Cardiac septum (tissue), 1 donor: ENCODE measurements at regions not wholly inside any gene's neighbourhood (a gene's known extent, or its start where the extent isn't known, plus 50 kb on each side); places are given as distances from the start of the nearest gene placed in this dataset.
A peak's percentile ranks its signal among the peaks of the same experiment; 100 is the strongest.

Experiments
- DNase-seq: peaks from one replicate; pipeline ENCODE4 v3.0.0-alpha.2; 2020; ENCODE audit warnings: low spot score
- intact Hi-C: fragments of 100-400 bp; cut with DNase I; formaldehyde crosslinking; loops from one replicate; pipeline ENCODE4 v1.14.0; 2022
- donor health status: DM: no; HTN: no; CAD: no.

DNA sequence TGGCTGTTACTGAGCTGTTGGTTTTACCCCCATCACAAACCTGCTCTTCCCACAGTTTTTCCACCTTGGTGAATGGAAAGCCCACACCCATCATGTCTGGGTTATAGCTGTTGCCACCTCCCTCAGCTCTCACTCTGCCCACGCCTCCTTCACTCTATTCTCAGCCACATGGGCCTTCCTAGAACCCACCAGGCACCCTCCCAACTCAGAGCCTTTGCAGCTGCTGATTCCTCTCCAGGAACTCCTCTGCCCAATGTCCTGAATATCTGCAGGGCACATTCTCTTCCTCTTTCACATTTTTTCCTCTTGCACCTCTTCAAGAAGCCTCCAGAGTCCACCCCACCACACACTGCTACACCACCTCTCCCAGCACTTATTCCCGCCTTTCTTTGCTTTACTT lies 177.4 kb downstream of the TBXT start:
- DNase-seq: no peak
- intact Hi-C loops: no loop called here

DNA sequence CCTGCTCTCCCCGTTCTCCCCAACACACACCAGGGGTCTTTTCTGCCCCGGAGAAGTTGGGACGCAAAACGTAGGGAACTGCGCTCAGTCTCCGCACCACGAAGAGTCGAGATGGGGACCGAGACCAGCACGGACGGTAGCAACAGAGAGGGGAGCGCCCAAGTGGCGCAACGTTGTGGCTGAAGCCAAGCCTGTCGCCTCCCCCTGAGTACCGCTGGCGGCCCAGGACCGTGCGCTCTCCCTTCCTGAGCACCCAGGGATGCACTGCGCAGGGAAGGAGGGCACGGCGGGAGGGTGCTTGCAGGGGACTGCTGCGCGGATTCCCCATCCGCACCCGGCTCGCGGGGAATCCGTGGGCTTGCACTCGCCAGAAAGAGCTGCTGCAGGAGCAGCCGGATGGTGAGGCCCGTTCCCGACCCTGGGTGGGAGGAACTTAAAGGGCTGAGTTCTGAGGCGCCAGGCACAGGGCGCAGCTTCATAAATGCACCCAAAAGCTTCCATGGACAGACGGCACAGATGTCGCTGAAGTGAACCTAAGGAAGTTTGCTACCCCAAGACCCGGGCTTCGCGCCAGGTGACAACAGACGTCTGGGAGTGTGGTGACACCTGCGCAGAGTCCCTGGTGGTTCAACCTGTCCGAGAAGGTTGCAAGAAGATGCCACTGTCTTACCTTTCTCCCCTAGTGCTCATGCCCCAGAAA lies 178.7 kb downstream of the TBXT start:
- intact Hi-C loops: loop anchor here (1.0 to 10.0 kb wide), 2 partner anchors 16 to 106 kb away; no protein-coding TSS in a partner anchor
- DNase-seq: no peak

DNA sequence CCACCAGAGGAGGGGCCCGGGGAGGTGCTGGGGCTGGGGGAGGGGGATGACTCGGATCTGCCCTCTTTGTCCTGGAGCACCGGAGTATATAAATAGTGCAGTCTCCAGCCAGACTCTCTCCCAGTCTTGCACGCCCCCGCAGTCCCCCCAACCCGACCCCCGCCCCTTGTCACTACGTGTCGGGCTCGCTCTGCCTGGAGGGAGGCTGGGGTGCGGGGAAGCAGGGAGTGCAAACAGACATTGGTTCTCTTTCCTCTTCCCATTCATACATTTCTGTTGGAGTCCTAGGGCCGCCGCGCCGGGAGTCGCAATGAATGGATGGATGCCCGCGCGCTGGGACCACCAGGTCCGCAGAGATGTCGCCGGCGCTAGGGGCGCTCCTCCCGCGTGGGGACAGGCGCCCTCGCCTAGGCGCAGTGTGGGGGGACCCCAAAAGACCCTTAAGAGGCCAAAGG lies 179.3 kb downstream of the TBXT start:
- intact Hi-C loops: loop anchor here (1.0 to 10.0 kb wide), 2 partner anchors 17 to 106 kb away; no protein-coding TSS in a partner anchor
- no peak for DNase-seq

DNA sequence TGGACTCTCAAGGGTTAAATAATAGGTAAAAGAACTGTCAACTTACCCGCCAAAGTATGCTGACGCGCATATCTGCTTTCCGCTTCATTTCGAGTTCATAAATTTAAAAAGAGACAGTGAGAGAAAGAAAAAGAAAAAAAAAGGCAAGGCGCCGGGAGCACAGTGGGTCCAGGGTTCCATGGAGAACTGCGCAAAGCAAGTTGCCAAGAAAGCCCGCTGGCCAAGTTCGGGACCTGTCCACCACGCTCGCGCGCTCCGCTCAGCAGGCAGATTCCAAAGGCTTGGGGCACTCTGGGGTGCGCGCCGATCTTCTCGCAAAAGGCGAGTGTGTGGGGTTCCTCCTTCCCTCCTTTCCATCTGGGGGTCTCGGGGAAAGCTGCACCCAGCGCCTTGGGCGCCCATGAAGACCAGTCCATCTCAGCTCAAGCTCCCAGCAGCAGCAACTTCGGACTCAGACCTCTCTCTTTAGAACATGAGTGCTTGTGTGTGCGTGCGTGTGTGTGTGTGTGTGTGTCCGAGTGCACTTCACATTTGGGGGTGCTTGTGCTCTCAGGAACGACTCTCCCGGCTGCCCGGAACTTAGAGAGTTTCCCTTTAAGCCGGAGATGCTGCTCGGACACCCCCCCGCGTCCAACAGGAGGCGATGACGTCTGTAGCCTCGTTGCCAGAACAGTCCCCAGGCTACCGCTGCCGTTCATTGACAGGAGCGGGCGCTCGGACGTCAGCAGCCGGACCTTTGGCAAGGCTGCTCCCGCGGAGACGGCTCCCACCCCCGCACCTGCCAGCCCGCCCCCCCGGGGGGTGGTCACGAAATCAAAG lies 180.0 kb downstream of the TBXT start:
- peak; percentile 88 for DNase-seq
- intact Hi-C loops: loop anchor here (1.0 to 10.0 kb wide), 2 partner anchors 18 to 107 kb away; no protein-coding TSS in a partner anchor

DNA sequence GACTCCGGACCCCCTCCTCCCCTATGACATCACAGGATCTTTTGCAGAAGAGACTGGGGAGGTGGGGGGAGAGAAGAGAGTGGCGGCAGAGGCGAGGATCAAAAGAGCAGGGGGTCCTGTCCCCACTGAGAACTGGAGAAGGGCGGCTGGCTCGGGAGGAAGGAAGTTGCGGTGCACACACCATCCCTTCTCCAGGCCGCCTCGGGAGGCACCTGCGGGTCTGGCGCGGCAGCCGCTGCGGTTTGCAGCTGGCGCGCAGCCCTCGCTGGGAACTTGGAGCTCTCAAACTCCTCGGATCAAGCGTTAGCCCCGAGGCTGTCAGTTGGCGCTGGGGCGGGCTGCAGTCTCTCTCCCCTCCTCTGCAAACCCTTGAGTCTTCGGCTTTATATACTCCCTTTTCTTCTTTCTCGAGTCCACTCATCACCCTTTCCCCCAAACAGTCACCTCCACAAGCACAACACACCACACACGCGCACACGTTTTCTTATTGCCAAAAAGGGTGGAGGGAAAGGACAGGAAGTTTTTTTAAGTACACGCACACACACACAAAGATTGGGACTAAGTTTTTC lies 180.7 kb downstream of the TBXT start:
- intact Hi-C loops: loop anchor here (10.0 kb wide), 1 partner anchor 108 kb away; no protein-coding TSS in a partner anchor
- no peak for DNase-seq

DNA sequence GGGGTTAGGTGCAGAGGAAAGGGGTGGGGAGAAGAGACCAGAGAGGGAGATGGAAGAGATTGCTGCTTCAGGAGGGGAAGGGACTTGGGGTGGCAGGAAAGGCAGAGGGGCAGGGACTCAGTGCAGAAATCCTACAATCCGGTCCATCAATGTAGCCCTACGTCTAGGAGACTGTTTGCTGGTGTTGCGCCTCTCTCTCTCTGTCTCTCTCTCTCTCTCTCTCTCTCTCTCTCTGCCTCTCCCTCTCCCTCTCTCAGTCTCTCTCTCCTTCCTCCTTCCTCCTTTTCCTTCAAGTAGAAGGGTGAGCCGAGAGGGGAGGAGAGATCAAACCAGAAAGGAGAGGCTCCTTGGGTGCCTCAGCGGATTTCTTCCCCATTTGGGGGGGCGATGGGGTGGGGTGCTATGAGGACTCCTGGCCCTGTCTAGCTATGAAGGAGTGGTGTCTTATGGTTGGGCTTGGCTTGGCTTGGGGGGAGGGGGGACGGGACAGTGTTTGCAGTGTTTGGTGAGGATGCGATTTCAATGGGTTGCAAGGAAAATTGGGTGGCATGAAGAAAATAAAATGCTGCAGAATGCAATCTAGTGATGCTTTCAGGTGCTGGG lies 181.2 kb downstream of the TBXT start:
- intact Hi-C loops: loop anchor here (10.0 kb wide), 1 partner anchor 108 kb away; no protein-coding TSS in a partner anchor
- DNase-seq: no peak

DNA sequence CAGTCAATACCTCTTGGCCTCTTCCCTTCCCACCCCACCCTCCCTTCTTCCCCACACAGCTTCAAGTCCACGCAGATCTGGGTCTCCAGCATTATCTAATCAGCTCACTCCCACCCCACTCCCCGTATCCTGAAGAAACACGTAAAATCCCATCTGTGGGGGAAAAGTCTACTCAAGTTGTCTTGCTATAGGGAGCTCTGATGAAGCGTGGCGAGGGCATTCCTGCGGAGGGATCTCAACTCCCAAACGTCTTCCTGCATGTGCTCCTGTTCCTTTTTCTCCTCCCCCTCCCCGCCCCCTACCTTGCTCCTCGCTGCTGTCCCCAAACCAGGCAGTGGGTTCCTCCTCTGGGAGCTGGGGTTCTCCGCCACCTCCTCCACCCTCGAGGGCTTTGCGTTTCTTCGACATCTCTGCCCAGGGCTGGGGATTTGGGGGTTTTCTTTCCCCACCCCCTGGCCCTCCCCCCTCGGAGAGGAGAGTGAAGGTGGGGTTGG lies 181.8 kb downstream of the TBXT start:
- intact Hi-C loops: loop anchor here (10.0 kb wide), 1 partner anchor 109 kb away; no protein-coding TSS in a partner anchor
- DNase-seq: no peak

DNA sequence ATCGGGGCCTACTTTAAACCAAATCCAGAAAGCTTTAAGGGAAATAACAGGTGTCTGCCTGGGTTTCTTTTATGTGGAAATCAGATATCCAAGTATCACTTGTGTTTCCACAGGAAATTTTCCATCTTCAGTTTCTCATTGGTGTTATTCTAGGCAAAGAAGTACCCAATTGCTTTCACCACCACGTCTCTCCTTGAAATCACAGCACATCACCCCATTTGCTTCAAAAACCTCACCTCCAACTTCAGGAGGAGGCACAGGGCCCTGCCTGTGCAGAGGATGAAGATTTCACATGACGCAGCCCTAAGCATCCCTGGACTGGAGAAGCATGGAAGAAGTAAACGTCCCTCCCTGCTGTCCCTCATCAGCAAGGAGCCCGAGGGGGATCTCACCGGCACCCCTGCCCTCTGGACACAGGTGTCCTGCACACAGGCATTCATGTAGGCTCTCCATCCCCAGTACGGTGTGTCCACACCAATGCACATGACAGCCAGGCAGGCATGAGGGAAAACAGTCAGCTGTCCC lies 182.3 kb downstream of the TBXT start:
- intact Hi-C loops: loop anchor here (10.0 kb wide), 1 partner anchor 109 kb away; no protein-coding TSS in a partner anchor
- DNase-seq: no peak

DNA sequence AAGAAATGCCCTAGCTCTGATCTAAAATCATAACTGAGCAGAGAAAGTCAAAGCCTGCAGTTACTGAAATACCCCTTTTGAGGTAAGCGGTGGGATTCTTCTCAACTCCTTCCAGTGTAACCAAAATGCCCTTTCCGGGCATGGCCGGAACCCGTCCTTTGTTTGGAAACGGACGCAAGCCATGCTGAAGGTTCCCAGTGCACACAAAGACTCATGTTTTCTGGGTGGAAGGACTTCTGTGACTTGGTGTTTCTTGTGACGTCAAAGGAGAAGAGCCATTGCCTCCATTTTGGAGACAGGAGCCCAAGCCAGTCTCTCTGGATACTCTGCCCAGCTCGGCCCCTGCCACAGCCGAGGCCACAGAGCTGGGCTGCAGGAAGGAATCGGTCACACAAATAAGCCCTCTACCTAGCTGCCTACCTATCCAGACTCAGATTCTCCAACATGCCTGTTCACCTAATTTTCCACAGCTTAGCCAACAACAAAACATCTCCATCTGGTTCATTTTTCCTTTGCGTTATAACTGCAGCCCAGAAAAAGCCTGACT lies 182.8 kb downstream of the TBXT start:
- no peak for DNase-seq
- intact Hi-C loops: loop anchor here (10.0 kb wide), 1 partner anchor 110 kb away; no protein-coding TSS in a partner anchor

DNA sequence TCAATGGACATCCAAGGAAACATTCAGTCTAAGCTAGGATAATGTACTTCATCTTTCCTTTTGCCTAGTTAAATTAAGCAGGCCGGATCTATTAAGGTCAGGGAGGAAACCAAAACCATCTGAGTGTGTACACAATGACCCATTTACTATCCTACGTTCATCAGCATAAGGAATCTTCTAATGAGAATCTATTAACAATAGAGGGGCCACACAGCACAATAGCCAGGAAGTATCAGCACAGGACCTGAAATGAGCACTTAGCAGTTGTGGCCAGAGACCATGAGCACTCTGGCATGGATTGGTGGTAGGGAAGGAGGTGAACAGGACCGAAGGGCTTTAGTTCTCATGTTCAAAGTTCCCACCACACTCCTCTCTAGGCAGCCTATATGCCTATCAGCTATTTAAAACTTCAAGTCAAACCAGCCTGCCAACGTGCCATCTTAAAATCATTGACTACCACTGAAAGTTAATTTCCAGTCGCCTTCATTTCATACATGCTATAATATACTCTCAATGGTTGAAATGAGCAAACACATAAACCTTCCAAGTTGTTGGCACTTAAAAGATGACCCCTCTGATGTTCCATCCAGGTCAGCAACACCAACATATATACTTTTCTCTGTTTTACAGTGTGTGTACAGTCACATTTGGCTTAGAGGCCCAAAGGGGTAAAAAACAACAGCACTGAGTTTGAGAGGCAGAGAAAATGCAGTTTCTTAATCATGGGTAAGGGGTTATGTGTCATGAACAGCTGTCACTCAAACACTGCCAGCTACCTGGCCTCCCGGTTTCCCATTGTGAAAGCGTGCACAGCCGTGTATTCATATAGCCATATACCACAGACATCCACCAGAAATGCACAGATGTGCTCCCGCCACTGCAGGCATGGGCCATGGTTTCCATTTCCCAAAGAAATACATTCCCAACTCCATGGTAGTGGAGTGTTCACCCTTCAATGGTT lies 184.3 kb downstream of the TBXT start:
- DNase-seq: no peak
- intact Hi-C loops: loop anchor here (10.0 kb wide), 1 partner anchor 111 kb away; no protein-coding TSS in a partner anchor

DNA sequence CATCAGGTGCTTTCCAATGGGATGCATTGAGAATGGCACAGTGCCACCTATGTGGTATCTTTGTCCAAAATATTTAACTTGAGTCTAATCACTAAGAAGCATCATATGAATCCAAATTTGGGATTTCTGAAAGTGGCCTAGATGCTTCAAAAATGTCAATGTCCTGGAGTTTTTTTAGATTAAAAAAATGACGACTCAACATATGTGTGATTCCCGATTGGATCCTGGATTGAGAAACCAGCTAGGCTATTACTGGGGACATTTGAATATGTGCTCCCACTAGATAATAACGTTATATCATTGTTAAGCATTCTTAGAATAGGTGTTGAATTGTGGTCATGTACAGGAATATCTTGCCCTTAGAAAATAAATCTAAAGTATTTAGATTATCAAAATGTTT lies 189.2 kb downstream of the TBXT start:
- no peak for DNase-seq
- intact Hi-C loops: no loop called here

DNA sequence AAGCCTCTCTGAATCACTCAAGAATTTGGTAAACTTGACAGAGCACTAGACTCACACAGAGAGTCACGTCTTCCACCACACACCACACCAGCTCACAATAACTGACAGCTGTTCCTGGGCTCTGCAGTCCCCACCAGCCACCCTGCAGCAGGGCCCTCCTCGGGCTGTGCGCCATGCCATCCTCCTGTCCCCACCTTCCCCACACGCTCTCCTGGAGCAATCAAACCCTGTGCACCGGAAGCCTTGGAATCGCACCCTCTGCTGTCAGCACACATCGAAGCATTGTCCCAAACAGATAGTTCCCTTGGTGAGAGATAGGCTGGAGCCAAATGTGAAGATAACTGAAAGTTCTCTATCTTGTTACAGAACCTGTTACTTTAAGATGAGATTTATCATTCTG lies 191.0 kb downstream of the TBXT start:
- intact Hi-C loops: no loop called here
- no peak for DNase-seq

DNA sequence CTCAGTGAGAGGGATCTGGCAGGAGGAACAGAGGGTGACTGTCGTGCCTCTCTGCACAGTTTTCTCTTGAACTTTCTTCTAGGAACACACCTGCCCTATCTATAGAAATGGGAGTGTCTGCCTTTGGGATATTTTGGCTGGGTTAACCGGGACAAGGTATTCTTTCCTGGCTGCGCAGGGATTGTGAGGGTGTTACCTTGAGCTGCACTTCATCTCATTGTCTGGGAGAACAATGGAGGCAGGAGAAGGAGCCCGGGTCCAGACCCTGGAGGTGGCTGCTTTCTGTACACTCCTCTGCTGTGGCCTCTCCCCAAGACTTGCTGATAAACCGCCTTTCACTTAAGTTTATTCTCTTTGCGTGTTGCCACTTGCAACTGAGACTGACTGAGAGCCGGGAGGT lies 192.8 kb downstream of the TBXT start:
- intact Hi-C loops: no loop called here
- no peak for DNase-seq

DNA sequence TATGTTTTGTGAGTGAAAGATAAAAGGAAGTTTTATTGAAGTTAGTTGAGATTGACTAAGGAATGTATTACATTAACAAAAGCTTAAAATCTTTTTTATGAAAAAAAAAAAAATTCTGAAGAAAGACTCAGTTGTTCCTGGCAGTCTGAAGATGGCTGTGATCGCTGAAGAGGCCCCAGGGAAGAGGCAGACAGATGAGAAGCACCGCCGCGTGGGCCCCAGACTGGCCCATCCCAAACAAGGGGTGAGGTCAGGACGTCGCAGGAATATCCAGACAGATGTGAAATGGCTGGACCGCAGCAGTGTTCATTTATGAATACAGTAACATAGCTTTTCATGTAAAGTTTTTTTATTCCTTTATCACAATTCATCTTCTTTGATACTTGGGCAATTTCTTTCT lies 194.2 kb downstream of the TBXT start:
- intact Hi-C loops: no loop called here
- DNase-seq: no peak

DNA sequence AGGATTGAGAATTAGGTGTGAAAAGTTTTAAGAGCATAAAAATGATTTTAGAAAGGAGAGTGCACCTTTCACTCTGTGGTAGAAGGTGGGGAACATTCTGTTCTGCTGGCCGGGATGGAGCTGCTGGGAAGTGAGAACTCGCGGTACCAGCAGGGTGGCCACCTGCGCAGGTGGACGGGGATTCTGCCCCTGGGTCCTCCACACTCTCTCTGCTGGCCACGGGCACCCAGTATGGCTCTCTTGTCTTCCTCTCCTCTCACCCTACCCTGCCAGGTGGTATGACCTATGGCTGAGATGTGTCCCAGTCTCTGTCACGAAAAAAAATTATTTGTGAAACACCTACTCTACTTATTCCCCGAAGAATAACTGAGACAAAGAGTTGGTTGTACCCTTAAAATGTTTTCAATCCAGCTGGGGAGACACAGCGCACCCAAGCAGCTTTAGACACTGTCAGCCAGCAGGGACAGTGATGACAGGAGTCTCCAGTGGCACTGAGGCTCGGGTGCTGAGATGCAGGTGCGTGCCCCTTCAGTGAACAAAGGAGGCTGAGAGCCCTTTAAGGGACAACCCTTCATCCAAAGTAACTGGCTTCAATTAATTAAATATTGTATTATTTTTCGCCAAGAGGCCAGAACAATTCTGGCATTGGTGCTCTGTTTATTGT lies 195.4 kb downstream of the TBXT start:
- intact Hi-C loops: no loop called here
- no peak for DNase-seq

DNA sequence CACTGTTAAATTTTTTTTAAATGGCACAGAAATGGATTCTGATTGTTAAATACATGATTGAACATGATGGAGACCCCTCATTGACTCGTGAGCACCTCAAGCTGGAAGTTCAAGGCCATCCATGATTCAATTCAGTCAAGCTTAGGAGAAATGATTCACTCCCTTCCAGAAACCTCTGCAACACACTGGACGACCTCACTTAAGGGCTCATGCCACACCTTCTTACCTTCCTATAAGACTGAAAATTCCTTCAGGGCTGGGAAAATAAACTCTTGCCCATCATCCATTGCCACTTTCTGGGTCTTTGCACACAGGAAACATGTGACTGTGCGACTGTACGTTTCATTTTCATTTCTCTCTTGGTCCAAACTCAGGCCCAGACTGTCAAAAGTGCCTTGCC lies 196.4 kb downstream of the TBXT start:
- intact Hi-C loops: no loop called here
- no peak for DNase-seq

DNA sequence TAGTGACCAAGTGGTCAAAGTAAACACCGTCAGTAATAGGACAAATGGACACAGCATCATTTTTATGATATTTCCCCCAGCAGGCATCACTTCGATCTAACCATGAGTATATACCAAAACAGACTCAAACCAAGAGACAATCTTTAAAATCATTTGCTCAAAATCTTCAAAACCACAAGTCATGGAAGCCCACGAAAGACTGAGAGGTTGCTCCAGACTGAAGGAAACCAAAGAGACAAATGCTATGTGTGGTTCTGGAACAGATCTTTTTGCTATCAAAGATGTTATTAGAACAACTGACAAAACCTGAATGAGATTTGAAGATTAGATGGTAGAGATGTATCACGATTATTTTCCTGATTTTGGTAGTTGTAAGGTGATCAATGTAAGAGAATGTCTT lies 197.7 kb downstream of the TBXT start:
- no peak for DNase-seq
- intact Hi-C loops: no loop called here
